HG03060 (cell line): ENCODE measurements at regions not wholly inside any gene's neighbourhood (a gene's known extent, or its start where the extent isn't known, plus 50 kb on each side); places are given as distances from the start of the nearest gene placed in this dataset.

Experiments used
- ATAC-seq: cut with Tn5 transposase; IDR thresholded peaks from one replicate; pipeline ENCODE4 v1.9.1; 2021; ENCODE audit warnings: low read depth, moderate number of reproducible peaks; ENCODE audit not compliant: unreplicated experiment

- ATAC-seq, result no peak
These were observed 161.7 kb upstream of the UBE2E1 start for GRCh38 chr3:23644099-23644498.

GRCh38 chr3:23644676-23645075, 161.1 kb upstream of the UBE2E1 start:
- ATAC-seq, result no peak

GRCh38 chr3:23645533-23646183, 160.1 kb upstream of the UBE2E1 start:
- ATAC-seq, result no peak

GRCh38 chr3:23646184-23646920, 159.4 kb upstream of the UBE2E1 start:
- ATAC-seq, result no peak

- ATAC-seq, result no peak
These were observed 158.0 kb upstream of the UBE2E1 start for GRCh38 chr3:23647706-23648258.

- ATAC-seq, result no peak
These were observed 157.3 kb upstream of the UBE2E1 start for GRCh38 chr3:23648326-23648995.

GRCh38 chr3:23648996-23649395, 156.8 kb upstream of the UBE2E1 start:
- no peak for ATAC-seq

GRCh38 chr3:23649448-23649847, 156.3 kb upstream of the UBE2E1 start:
- no peak for ATAC-seq

GRCh38 chr3:23650371-23651140, 155.2 kb upstream of the UBE2E1 start:
- no peak for ATAC-seq

- ATAC-seq, result peak; percentile 90
These were observed 151.9 kb upstream of the UBE2E1 start for GRCh38 chr3:23653647-23654525.

GRCh38 chr3:23654571-23654970, 151.2 kb upstream of the UBE2E1 start:
- no peak for ATAC-seq

- no peak for ATAC-seq
These were observed 150.0 kb upstream of the UBE2E1 start for GRCh38 chr3:23655749-23656148.

- no peak for ATAC-seq
These were observed 149.6 kb upstream of the UBE2E1 start for GRCh38 chr3:23656199-23656598.

- no peak for ATAC-seq
These were observed 148.9 kb upstream of the UBE2E1 start for GRCh38 chr3:23656821-23657220.

- no peak for ATAC-seq
These were observed 148.1 kb upstream of the UBE2E1 start for GRCh38 chr3:23657647-23658046.

- ATAC-seq, result peak; percentile 47
These were observed 146.5 kb upstream of the UBE2E1 start for GRCh38 chr3:23659274-23659673.

- no peak for ATAC-seq
These were observed 145.8 kb upstream of the UBE2E1 start for GRCh38 chr3:23659840-23660430.

- no peak for ATAC-seq
These were observed 143.6 kb upstream of the UBE2E1 start for GRCh38 chr3:23662079-23662617.

- no peak for ATAC-seq
These were observed 142.5 kb upstream of the UBE2E1 start for GRCh38 chr3:23663246-23663645.
